HG03064 (cell line): ENCODE measurements at regions not wholly inside any gene's neighbourhood (a gene's known extent, or its start where the extent isn't known, plus 50 kb on each side); places are given as distances from the start of the nearest gene placed in this dataset.
"Not testable (repeated sequence)": the region's sequence is repeated elsewhere in the genome, so short reads cannot be mapped to it uniquely, and the experiment has no call there.

Experiments used
- ATAC-seq: cut with Tn5 transposase; IDR thresholded peaks from one replicate; pipeline ENCODE4 v1.9.1; 2021; ENCODE audit warnings: low read depth; ENCODE audit not compliant: unreplicated experiment

- ATAC-seq, result no peak
Measured at GRCh38 chr2:125324273-125324672, 1299.2 kb downstream of the CNTNAP5 start.

DNA sequence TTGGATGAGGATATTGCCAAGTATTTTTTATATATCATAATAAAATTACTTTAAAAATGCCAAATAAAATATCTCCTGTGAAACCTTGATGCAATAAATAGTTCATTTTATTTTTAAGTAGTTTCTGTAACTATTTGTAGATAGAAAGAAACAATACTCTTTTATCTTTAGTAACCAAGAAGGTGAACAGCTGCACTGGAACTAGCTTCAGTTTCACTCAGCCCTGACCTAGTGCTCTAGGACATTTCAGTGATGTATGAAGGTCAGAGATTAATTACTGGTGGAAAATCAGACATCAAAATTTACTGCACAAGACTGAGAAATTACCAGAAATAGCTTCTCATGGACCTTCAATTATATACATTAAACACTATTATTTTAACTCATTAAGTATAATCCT, 1305.0 kb downstream of the CNTNAP5 start:
- no peak for ATAC-seq

DNA sequence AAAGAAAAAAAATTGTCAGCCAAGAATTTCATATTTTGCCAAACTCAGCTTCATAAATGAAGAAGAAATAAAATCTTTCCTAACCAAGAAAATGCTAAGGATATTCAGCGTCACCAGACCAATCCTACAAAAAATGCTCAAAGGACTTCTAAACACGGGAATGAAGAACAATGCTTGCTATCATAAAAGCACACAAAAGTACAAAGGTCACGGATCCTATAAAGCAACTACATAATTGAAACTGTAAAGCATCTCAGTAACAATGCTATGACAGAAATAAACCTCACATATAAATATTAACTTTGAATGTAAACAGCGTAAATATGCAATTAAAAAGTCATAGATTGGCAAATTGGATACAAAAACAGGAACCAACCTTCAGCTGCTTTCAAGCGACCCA, 1314.6 kb upstream of the GYPC start:
- no peak for ATAC-seq

- ATAC-seq, result not testable (repeated sequence)
Measured at GRCh38 chr2:125353542-125353941, 1302.4 kb upstream of the GYPC start.

- ATAC-seq, result no peak
Measured at GRCh38 chr2:125364192-125364983, 1291.6 kb upstream of the GYPC start.

DNA sequence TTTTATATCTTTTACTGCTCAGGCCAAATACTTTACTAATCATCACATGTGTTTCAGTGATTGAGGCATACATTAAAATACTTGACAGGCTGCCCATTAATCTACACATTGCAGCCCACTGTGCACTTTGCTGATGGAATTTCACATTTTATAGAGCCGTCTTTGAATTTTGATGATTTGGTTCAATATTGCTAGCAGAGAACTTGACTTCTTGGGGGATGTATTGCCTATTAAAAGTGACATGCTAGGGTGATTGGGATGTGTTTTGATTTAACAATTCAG, 1291.0 kb upstream of the GYPC start:
- ATAC-seq, result no peak

GRCh38 chr2:125371867-125372266, 1284.1 kb upstream of the GYPC start:
- ATAC-seq, result no peak

GRCh38 chr2:125373293-125373692, 1282.7 kb upstream of the GYPC start:
- ATAC-seq, result no peak

DNA sequence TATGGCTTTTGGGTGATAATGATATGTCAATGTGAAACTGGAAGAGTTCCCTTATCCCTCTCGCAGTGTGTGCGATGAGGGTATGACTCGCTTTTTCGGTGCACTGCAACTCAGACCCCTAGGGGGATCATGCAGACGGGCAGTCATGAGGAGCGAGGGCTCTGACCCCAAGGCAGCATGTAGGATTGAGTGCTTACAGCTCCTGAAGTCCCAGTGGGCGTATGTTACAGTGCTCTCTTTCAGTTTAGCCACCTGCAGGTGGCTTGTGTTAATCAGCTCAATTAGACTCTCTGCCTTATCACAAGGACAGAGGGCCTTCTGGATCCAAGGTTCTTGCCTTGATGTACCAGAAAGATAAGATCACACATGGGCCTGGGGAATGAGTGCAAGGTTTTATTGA, 1269.9 kb upstream of the GYPC start:
- ATAC-seq, result no peak

- ATAC-seq, result peak; percentile 84
Measured at GRCh38 chr2:125397535-125398251, 1258.3 kb upstream of the GYPC start.

- ATAC-seq, result no peak
Measured at GRCh38 chr2:125398738-125399524, 1257.0 kb upstream of the GYPC start.

GRCh38 chr2:125405816-125406215, 1250.1 kb upstream of the GYPC start:
- ATAC-seq, result no peak

DNA sequence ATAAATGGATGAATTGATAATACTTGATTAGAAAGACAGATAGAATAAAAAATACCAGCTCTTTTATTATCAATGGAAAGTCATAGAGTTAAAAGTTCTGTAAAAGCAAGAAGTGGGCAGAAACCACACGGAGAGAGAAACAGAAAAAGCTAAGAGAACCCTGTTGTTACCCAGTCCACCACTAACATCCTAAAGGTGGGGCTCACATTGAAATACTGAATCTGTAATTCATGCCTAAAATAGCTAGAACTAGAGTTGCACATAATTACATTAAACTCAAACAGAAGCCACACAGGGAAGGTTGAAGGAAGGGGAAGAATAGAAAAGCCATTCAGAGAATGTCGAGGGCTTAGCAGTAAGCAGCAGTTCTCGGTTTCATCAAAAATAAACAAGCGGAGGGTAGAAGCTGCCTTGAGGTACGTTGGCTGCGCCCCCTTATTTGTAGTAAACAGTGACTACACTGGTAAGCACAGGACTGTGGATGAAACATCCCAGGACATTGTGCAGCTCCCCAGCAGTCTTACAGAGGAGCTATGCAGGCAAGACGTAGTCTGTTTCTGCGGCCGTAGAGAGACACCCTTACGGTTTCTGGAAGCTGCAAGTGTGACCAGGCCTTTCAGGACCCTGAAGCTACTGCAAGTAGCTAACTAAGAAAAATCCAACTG, 1247.0 kb upstream of the GYPC start:
- ATAC-seq, result no peak

GRCh38 chr2:125418483-125418882, 1237.5 kb upstream of the GYPC start:
- no peak for ATAC-seq

DNA sequence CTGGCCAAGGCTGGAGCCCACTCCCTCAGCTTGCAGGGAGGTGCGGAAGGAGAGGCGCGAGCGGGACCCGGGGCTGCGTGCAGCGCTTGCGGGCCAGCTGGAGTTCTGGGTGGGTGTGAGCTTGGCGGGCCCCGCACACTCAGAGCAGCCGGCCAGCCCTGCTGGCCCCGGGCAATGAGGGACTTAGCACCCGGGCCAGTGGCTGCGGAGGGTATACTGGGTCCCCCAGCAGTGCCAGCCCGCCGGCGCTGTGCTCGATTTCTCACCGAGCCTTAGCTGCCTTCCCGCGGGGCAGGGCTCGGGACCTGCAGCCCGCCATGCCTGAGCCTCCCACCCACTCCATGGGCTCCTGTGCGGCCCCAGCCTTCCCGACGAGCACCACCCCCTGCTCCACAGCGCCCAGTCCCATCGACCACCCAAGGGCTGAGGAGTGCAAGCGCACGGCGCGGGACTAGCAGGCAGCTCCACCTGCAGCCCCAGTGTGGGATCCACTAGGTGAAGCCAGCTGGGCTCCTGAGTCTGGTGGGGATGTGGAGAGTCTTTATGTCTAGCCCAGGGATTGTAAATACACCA, 1233.7 kb upstream of the GYPC start:
- not testable (repeated sequence) for ATAC-seq

- no peak for ATAC-seq
Measured at GRCh38 chr2:125424266-125424785, 1231.6 kb upstream of the GYPC start.

- no peak for ATAC-seq
Measured at GRCh38 chr2:125427721-125428315, 1228.1 kb upstream of the GYPC start.

GRCh38 chr2:125444106-125444505, 1211.9 kb upstream of the GYPC start:
- ATAC-seq, result no peak

- ATAC-seq, result no peak
Measured at GRCh38 chr2:125445495-125445894, 1210.5 kb upstream of the GYPC start.

DNA sequence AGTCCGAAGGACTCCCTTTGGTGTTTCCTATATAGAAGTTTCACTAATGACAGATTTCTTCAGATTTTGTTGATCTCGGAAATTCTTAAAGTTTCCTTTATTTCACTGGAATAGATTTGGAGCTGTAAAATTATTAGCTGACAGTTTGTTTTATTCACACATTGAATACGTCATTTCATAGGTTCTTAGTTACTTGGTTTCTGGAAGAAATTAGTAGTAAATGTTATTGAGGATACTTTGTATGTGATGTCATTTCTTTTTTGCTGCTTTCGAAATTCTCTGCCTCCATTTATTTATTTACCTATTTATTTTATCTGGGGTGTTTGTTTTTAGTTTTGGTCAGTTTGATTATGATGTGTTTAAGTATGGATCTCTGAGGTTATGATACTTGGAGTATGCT, 1205.9 kb upstream of the GYPC start:
- no peak for ATAC-seq
